ENCODE measurements at regions not wholly inside any gene's neighbourhood (a gene's known extent, or its start where the extent isn't known, plus 50 kb on each side); places are given as distances from the start of the nearest gene placed in this dataset.

- no peaks in the 10 kb centered on the region for H3K27me3 ChIP-seq (ENCODE audit: control insufficient read depth, insufficient read depth, low read length)
- no peaks in the 10 kb centered on the region for H3K9me3 ChIP-seq (ENCODE audit: control insufficient read depth, insufficient read depth, low read length)
- WGBS (ENCODE audit: insufficient coverage, insufficient read length): no CpG with 5 or more reads among the region's 1 CpG
- no peak overlapping the region for H3K27ac ChIP-seq (ENCODE audit: low read length)
- DNase-seq (ENCODE audit: low read depth, low spot score): no peak
- H3K4me3 ChIP-seq (ENCODE audit: low read length): no peak overlapping the region
- no peaks in the 10 kb centered on the region for H3K36me3 ChIP-seq (ENCODE audit: control insufficient read depth, insufficient read depth, low read length)
- H3K4me1 ChIP-seq (ENCODE audit: control insufficient read depth, insufficient read depth, low read length): no peaks in the 10 kb centered on the region
These were observed 585.1 kb upstream of the CDH5 start for GRCh38 chr16:65781363-65781762.

- no peak overlapping the region for H3K4me3 ChIP-seq (ENCODE audit: low read length)
- no CpG with 5 or more reads among the region's 7 CpGs for WGBS (ENCODE audit: insufficient coverage, insufficient read length)
- H3K27me3 ChIP-seq (ENCODE audit: control insufficient read depth, insufficient read depth, low read length): no peaks in the 10 kb centered on the region
- no peak overlapping the region for H3K27ac ChIP-seq (ENCODE audit: low read length)
- H3K4me1 ChIP-seq (ENCODE audit: control insufficient read depth, insufficient read depth, low read length): 0 out of 2 replicates have a peak, but pooled peaks cover 2% of the 10 kb centered on the region
- no peaks in the 10 kb centered on the region for H3K9me3 ChIP-seq (ENCODE audit: control insufficient read depth, insufficient read depth, low read length)
- no peak for DNase-seq (ENCODE audit: low read depth, low spot score)
- H3K36me3 ChIP-seq (ENCODE audit: control insufficient read depth, insufficient read depth, low read length): no peaks in the 10 kb centered on the region
These were observed 587.3 kb upstream of the CDH5 start for GRCh38 chr16:65779201-65779600.

GRCh38 chr16:65776639-65777183, 589.8 kb upstream of the CDH5 start:
- Histone ChIP-seq H3K36me3 (ENCODE audit: control insufficient read depth, insufficient read depth, low read length) (no peaks in the 10 kb centered on the region), H3K27me3 (ENCODE audit: control insufficient read depth, insufficient read depth, low read length) (no peaks in the 10 kb centered on the region), H3K4me3 (ENCODE audit: low read length) (no peak overlapping the region), H3K27ac (ENCODE audit: low read length) (no peak overlapping the region), H3K4me1 (ENCODE audit: control insufficient read depth, insufficient read depth, low read length) (peaks cover 8% of the 10 kb centered on the region), H3K9me3 (ENCODE audit: control insufficient read depth, insufficient read depth, low read length) (no peaks in the 10 kb centered on the region)
- DNase-seq (ENCODE audit: low read depth, low spot score): no peak
- WGBS (ENCODE audit: insufficient coverage, insufficient read length): no CpG with 5 or more reads among the region's 2 CpGs

- no peaks in the 10 kb centered on the region for H3K36me3 ChIP-seq (ENCODE audit: control insufficient read depth, insufficient read depth, low read length)
- no peak overlapping the region for H3K27ac ChIP-seq (ENCODE audit: low read length)
- WGBS (ENCODE audit: insufficient coverage, insufficient read length): no CpG with 5 or more reads among the region's 4 CpGs
These were observed 590.7 kb upstream of the CDH5 start for GRCh38 chr16:65775829-65776228.

GRCh38 chr16:65774350-65774749, 592.1 kb upstream of the CDH5 start:
- H3K36me3 ChIP-seq (ENCODE audit: control insufficient read depth, insufficient read depth, low read length): peaks cover 3% of the 10 kb centered on the region; the same call in 1 of the 2 replicates
- peaks cover 2% of the 10 kb centered on the region for H3K9me3 ChIP-seq (ENCODE audit: control insufficient read depth, insufficient read depth, low read length)
- no peak overlapping the region for H3K4me3 ChIP-seq (ENCODE audit: low read length)
- no peaks in the 10 kb centered on the region for H3K27me3 ChIP-seq (ENCODE audit: control insufficient read depth, insufficient read depth, low read length)
- H3K27ac ChIP-seq (ENCODE audit: low read length): no peak overlapping the region
- DNase-seq (ENCODE audit: low read depth, low spot score): no peak
- H3K4me1 ChIP-seq (ENCODE audit: control insufficient read depth, insufficient read depth, low read length): peaks cover 8% of the 10 kb centered on the region
- WGBS (ENCODE audit: insufficient coverage, insufficient read length): no CpG with 5 or more reads among the region's 3 CpGs

More at GRCh38 chr16:65775829-65776228, 590.7 kb upstream of the CDH5 start:
- H3K27me3 ChIP-seq (ENCODE audit: control insufficient read depth, insufficient read depth, low read length): no peaks in the 10 kb centered on the region
- no peak overlapping the region for H3K4me3 ChIP-seq (ENCODE audit: low read length)
- no peaks in the 10 kb centered on the region for H3K9me3 ChIP-seq (ENCODE audit: control insufficient read depth, insufficient read depth, low read length)
- DNase-seq (ENCODE audit: low read depth, low spot score): no peak
- peaks cover 8% of the 10 kb centered on the region for H3K4me1 ChIP-seq (ENCODE audit: control insufficient read depth, insufficient read depth, low read length)

GRCh38 chr16:65773301-65773874, 593.1 kb upstream of the CDH5 start:
- H3K27me3 ChIP-seq (ENCODE audit: control insufficient read depth, insufficient read depth, low read length): no peaks in the 10 kb centered on the region
- peaks cover 8% of the 10 kb centered on the region for H3K4me1 ChIP-seq (ENCODE audit: control insufficient read depth, insufficient read depth, low read length)
- H3K27ac ChIP-seq (ENCODE audit: low read length): peak overlapping the region; percentile 91
- DNase-seq (ENCODE audit: low read depth, low spot score): peak; percentile 48
- peaks cover 2% of the 10 kb centered on the region for H3K9me3 ChIP-seq (ENCODE audit: control insufficient read depth, insufficient read depth, low read length)
- no peak overlapping the region for H3K4me3 ChIP-seq (ENCODE audit: low read length)
- WGBS (ENCODE audit: insufficient coverage, insufficient read length): no CpG with 5 or more reads among the region's 10 CpGs
- peaks cover 3% of the 10 kb centered on the region; the same call in 1 of the 2 replicates for H3K36me3 ChIP-seq (ENCODE audit: control insufficient read depth, insufficient read depth, low read length)

- peak; percentile 48 for DNase-seq (ENCODE audit: low read depth, low spot score)
- WGBS (ENCODE audit: insufficient coverage, insufficient read length): no CpG with 5 or more reads among the region's 5 CpGs
- Histone ChIP-seq H3K9me3 (ENCODE audit: control insufficient read depth, insufficient read depth, low read length) (peaks cover 2% of the 10 kb centered on the region), H3K36me3 (ENCODE audit: control insufficient read depth, insufficient read depth, low read length) (peaks cover 3% of the 10 kb centered on the region; the same call in 1 of the 2 replicates), H3K27ac (ENCODE audit: low read length) (peak overlapping the region; percentile 63), H3K4me3 (ENCODE audit: low read length) (no peak overlapping the region), H3K27me3 (ENCODE audit: control insufficient read depth, insufficient read depth, low read length) (no peaks in the 10 kb centered on the region), H3K4me1 (ENCODE audit: control insufficient read depth, insufficient read depth, low read length) (peaks cover 10% of the 10 kb centered on the region)
These were observed 594.3 kb upstream of the CDH5 start for GRCh38 chr16:65772134-65772732.

- H3K4me3 ChIP-seq (ENCODE audit: low read length): no peak overlapping the region
- peaks cover 10% of the 10 kb centered on the region for H3K4me1 ChIP-seq (ENCODE audit: control insufficient read depth, insufficient read depth, low read length)
- H3K36me3 ChIP-seq (ENCODE audit: control insufficient read depth, insufficient read depth, low read length): peaks cover 3% of the 10 kb centered on the region; the same call in 1 of the 2 replicates
- DNase-seq (ENCODE audit: low read depth, low spot score): no peak
- H3K27ac ChIP-seq (ENCODE audit: low read length): peak overlapping the region; percentile 63
- peaks cover 2% of the 10 kb centered on the region for H3K9me3 ChIP-seq (ENCODE audit: control insufficient read depth, insufficient read depth, low read length)
- no CpG with 5 or more reads among the region's 1 CpG for WGBS (ENCODE audit: insufficient coverage, insufficient read length)
- no peaks in the 10 kb centered on the region for H3K27me3 ChIP-seq (ENCODE audit: control insufficient read depth, insufficient read depth, low read length)
These were observed 594.8 kb upstream of the CDH5 start for GRCh38 chr16:65771707-65772106.

GRCh38 chr16:65770752-65771151, 595.7 kb upstream of the CDH5 start:
- Histone ChIP-seq H3K36me3 (ENCODE audit: control insufficient read depth, insufficient read depth, low read length) (peaks cover 3% of the 10 kb centered on the region; the same call in 1 of the 2 replicates), H3K4me3 (ENCODE audit: low read length) (no peak overlapping the region), H3K9me3 (ENCODE audit: control insufficient read depth, insufficient read depth, low read length) (peaks cover 2% of the 10 kb centered on the region), H3K27me3 (ENCODE audit: control insufficient read depth, insufficient read depth, low read length) (no peaks in the 10 kb centered on the region), H3K4me1 (ENCODE audit: control insufficient read depth, insufficient read depth, low read length) (peaks cover 10% of the 10 kb centered on the region), H3K27ac (ENCODE audit: low read length) (no peak overlapping the region)
- no peak for DNase-seq (ENCODE audit: low read depth, low spot score)
- no CpG with 5 or more reads among the region's 1 CpG for WGBS (ENCODE audit: insufficient coverage, insufficient read length)

GRCh38 chr16:65769776-65770438, 596.6 kb upstream of the CDH5 start:
- H3K4me3 ChIP-seq (ENCODE audit: low read length): no peak overlapping the region
- WGBS (ENCODE audit: insufficient coverage, insufficient read length): no CpG with 5 or more reads among the region's 1 CpG
- no peaks in the 10 kb centered on the region for H3K27me3 ChIP-seq (ENCODE audit: control insufficient read depth, insufficient read depth, low read length)
- peaks cover 10% of the 10 kb centered on the region for H3K4me1 ChIP-seq (ENCODE audit: control insufficient read depth, insufficient read depth, low read length)
- peaks cover 2% of the 10 kb centered on the region for H3K9me3 ChIP-seq (ENCODE audit: control insufficient read depth, insufficient read depth, low read length)
- H3K27ac ChIP-seq (ENCODE audit: low read length): no peak overlapping the region
- no peak for DNase-seq (ENCODE audit: low read depth, low spot score)
- peaks cover 3% of the 10 kb centered on the region; the same call in 1 of the 2 replicates for H3K36me3 ChIP-seq (ENCODE audit: control insufficient read depth, insufficient read depth, low read length)
